CMK (cell line): ENCODE measurements at regions not wholly inside any gene's neighbourhood (a gene's known extent, or its start where the extent isn't known, plus 50 kb on each side); places are given as distances from the start of the nearest gene placed in this dataset.

Experiments used
- DNase-seq: peaks from one replicate; pipeline ENCODE4 v3.0.0-alpha.2; 2010; ENCODE audit warnings: low read depth

- no peak for DNase-seq
Observed at GRCh38 chr7:42445691-42446090, 208.7 kb upstream of the GLI3 start.

GRCh38 chr7:42440951-42441350 is 203.9 kb upstream of the GLI3 start:
- no peak for DNase-seq

- no peak for DNase-seq
Observed at GRCh38 chr7:42432644-42433043, 195.6 kb upstream of the GLI3 start.

GRCh38 chr7:42431873-42432272 is 194.9 kb upstream of the GLI3 start:
- DNase-seq, result no peak

GRCh38 chr7:42429339-42429738 is 192.3 kb upstream of the GLI3 start:
- no peak for DNase-seq

GRCh38 chr7:42426163-42426562 is 189.2 kb upstream of the GLI3 start:
- no peak for DNase-seq

- DNase-seq, result no peak
Observed at GRCh38 chr7:42414941-42415505, 178.0 kb upstream of the GLI3 start.

GRCh38 chr7:42414028-42414427 is 177.0 kb upstream of the GLI3 start:
- no peak for DNase-seq

- DNase-seq, result no peak
Observed at GRCh38 chr7:42409296-42409695, 172.3 kb upstream of the GLI3 start.

- no peak for DNase-seq
Observed at GRCh38 chr7:42407833-42408232, 170.8 kb upstream of the GLI3 start.

GRCh38 chr7:42407021-42407710 is 170.2 kb upstream of the GLI3 start:
- DNase-seq, result no peak

GRCh38 chr7:42406358-42406757 is 169.3 kb upstream of the GLI3 start:
- no peak for DNase-seq

GRCh38 chr7:42405782-42406181 is 168.8 kb upstream of the GLI3 start:
- no peak for DNase-seq

GRCh38 chr7:42403831-42404230 is 166.8 kb upstream of the GLI3 start:
- DNase-seq, result no peak

GRCh38 chr7:42400961-42401360 is 164.0 kb upstream of the GLI3 start:
- DNase-seq, result no peak

GRCh38 chr7:42400211-42400772 is 163.3 kb upstream of the GLI3 start:
- no peak for DNase-seq

GRCh38 chr7:42395607-42396006 is 158.6 kb upstream of the GLI3 start:
- DNase-seq, result no peak

GRCh38 chr7:42392826-42393225 is 155.8 kb upstream of the GLI3 start:
- no peak for DNase-seq

- DNase-seq, result no peak
Observed at GRCh38 chr7:42389697-42390096, 152.7 kb upstream of the GLI3 start.

GRCh38 chr7:42385912-42386311 is 148.9 kb upstream of the GLI3 start:
- no peak for DNase-seq

GRCh38 chr7:42381161-42381560 is 144.2 kb upstream of the GLI3 start:
- no peak for DNase-seq

- no peak for DNase-seq
Observed at GRCh38 chr7:42380401-42380800, 143.4 kb upstream of the GLI3 start.

GRCh38 chr7:42378149-42378548 is 141.1 kb upstream of the GLI3 start:
- DNase-seq, result no peak

- no peak for DNase-seq
Observed at GRCh38 chr7:42373285-42373684, 136.3 kb upstream of the GLI3 start.
